A549 (cell line): ENCODE measurements at regions not wholly inside any gene's neighbourhood (a gene's known extent, or its start where the extent isn't known, plus 50 kb on each side); places are given as distances from the start of the nearest gene placed in this dataset.

Experiments used
- CTCF ChIP-seq: fragments of >200 bp; sonication (Bioruptor Twin); formaldehyde crosslinking; IDR thresholded peaks from 3 replicates; pipeline ENCODE4 v1.5.1; 2016
- EP300 ChIP-seq, 2 experiments: fragments of >200 bp; sonication (Bioruptor Twin); formaldehyde crosslinking; IDR thresholded peaks; 2 replicates in 1 of 2; 3 replicates in 1 of 2; pipeline ENCODE4 v1.6.1; 2016 to 2017
- HMGXB4 ChIP-seq: fragments of 250-450 bp; sonication (Bioruptor Pico); IDR thresholded peaks from 2 replicates; pipeline ENCODE4 v1.5.0; 2021; ENCODE audit warnings: mild to moderate bottlenecking, moderate library complexity, borderline replicate concordance
- JUNB ChIP-seq: fragments of >200 bp; sonication (Bioruptor Twin); formaldehyde crosslinking; IDR thresholded peaks from 2 replicates; pipeline ENCODE4 v1.6.1; 2016
- KDM1A ChIP-seq: fragments of 200-600 bp; sonication (generic); IDR thresholded peaks from 2 replicates; pipeline ENCODE4 v1.6.1; 2016; ENCODE audit warnings: low read depth, mild to moderate bottlenecking
- NR3C1 ChIP-seq: fragments of >200 bp; sonication (Bioruptor Twin); formaldehyde crosslinking; IDR thresholded peaks from 3 replicates; pipeline ENCODE4 v1.6.1; 2017
- POLR2A ChIP-seq: IDR thresholded peaks from 2 replicates; pipeline ENCODE4 v1.6.1; 2012; ENCODE audit warnings: mild to moderate bottlenecking, low read length
- POLR2AphosphoS2 ChIP-seq: conservative IDR thresholded peaks from 2 replicates; pipeline ENCODE4 v1.6.1; 2012; ENCODE audit warnings: low read length, improper control_type of control experiment, inconsistent platforms
- USF2 ChIP-seq: fragments of 450-650 bp; IDR thresholded peaks from 2 replicates; pipeline ENCODE4 v1.6.1; 2014; ENCODE audit warnings: antibody characterized with exemption
- ZFP36 ChIP-seq: fragments of 450-650 bp; IDR thresholded peaks from 2 replicates; pipeline ENCODE4 v1.6.1; 2014; ENCODE audit warnings: borderline replicate concordance; ENCODE audit not compliant: partially characterized antibody
- TF ChIP-seq, protein P1 (sequence below): fragments of 200-600 bp; sonication (generic); IDR thresholded peaks from 2 replicates; pipeline ENCODE4 v1.6.1; 2016; ENCODE audit warnings: antibody characterized with exemption, mild to moderate bottlenecking, moderate library complexity

DNA sequence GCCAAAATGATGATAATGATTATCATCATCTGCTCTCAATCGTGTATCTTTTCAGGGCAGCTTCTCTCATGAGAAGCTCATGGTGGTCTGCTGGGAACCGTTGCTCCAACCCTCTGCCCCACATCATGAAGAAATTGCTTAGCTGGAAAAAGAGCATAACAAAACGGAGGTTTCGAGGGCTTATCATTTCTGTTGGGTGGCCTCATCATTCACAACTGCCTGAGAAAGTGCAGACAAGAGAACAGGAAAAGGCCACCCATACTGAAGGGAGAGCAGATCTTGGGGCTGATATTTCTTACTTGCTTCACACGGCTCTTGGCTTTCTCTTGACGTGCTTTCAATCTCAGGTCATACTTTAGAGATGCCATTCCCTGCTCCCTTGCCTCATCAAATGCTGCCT is 471.6 kb downstream of the CD83 start:
- no peak for TF ChIP-seq POLR2AphosphoS2
- no peak for TF ChIP-seq JUNB
- TF ChIP-seq POLR2A: no peak
- TF ChIP-seq CTCF: no peak
- no peak for TF ChIP-seq USF2
- TF ChIP-seq EP300 (IDR thresholded peaks at IDR 0.05): no peak
- no peak for TF ChIP-seq KDM1A
- TF ChIP-seq NR3C1: no peak
- no peak for TF ChIP-seq ZFP36
- TF ChIP-seq, protein P1, sequence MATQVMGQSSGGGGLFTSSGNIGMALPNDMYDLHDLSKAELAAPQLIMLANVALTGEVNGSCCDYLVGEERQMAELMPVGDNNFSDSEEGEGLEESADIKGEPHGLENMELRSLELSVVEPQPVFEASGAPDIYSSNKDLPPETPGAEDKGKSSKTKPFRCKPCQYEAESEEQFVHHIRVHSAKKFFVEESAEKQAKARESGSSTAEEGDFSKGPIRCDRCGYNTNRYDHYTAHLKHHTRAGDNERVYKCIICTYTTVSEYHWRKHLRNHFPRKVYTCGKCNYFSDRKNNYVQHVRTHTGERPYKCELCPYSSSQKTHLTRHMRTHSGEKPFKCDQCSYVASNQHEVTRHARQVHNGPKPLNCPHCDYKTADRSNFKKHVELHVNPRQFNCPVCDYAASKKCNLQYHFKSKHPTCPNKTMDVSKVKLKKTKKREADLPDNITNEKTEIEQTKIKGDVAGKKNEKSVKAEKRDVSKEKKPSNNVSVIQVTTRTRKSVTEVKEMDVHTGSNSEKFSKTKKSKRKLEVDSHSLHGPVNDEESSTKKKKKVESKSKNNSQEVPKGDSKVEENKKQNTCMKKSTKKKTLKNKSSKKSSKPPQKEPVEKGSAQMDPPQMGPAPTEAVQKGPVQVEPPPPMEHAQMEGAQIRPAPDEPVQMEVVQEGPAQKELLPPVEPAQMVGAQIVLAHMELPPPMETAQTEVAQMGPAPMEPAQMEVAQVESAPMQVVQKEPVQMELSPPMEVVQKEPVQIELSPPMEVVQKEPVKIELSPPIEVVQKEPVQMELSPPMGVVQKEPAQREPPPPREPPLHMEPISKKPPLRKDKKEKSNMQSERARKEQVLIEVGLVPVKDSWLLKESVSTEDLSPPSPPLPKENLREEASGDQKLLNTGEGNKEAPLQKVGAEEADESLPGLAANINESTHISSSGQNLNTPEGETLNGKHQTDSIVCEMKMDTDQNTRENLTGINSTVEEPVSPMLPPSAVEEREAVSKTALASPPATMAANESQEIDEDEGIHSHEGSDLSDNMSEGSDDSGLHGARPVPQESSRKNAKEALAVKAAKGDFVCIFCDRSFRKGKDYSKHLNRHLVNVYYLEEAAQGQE: no peak
- no peak for TF ChIP-seq HMGXB4
